ENCODE measurements at regions not wholly inside any gene's neighbourhood (a gene's known extent, or its start where the extent isn't known, plus 50 kb on each side); places are given as distances from the start of the nearest gene placed in this dataset.

GRCh38 chr6:53744321-53744720 lies 50.5 kb upstream of the LRRC1 start:
- no peak for DNase-seq (ENCODE audit: low read depth)

- DNase-seq (ENCODE audit: low read depth): no peak
Measured at GRCh38 chr6:53741034-53741823, 53.6 kb upstream of the LRRC1 start.

GRCh38 chr6:53737746-53738145 lies 57.1 kb upstream of the LRRC1 start:
- no peak for DNase-seq (ENCODE audit: low read depth)

- DNase-seq (ENCODE audit: low read depth): no peak
Measured at GRCh38 chr6:53735896-53736295, 58.9 kb upstream of the LRRC1 start.

- DNase-seq (ENCODE audit: low read depth): no peak
Measured at GRCh38 chr6:53734473-53735299, 60.1 kb upstream of the LRRC1 start.

- no peak for DNase-seq (ENCODE audit: low read depth)
Measured at GRCh38 chr6:53731866-53732636, 62.8 kb upstream of the LRRC1 start.

- no peak for DNase-seq (ENCODE audit: low read depth)
Measured at GRCh38 chr6:53730767-53731166, 64.0 kb upstream of the LRRC1 start.

- DNase-seq (ENCODE audit: low read depth): peak; percentile 18
Measured at GRCh38 chr6:53728570-53729194, 63.1 kb upstream of the KLHL31 start.

GRCh38 chr6:53727748-53728147 lies 62.2 kb upstream of the KLHL31 start:
- DNase-seq (ENCODE audit: low read depth): no peak

GRCh38 chr6:53725791-53726575 lies 60.4 kb upstream of the KLHL31 start:
- DNase-seq (ENCODE audit: low read depth): peak; percentile 38

- no peak for DNase-seq (ENCODE audit: low read depth)
Measured at GRCh38 chr6:53724501-53724900, 58.9 kb upstream of the KLHL31 start.

GRCh38 chr6:53723331-53723730 lies 57.8 kb upstream of the KLHL31 start:
- no peak for DNase-seq (ENCODE audit: low read depth)

- DNase-seq (ENCODE audit: low read depth): no peak
Measured at GRCh38 chr6:53721766-53722165, 56.2 kb upstream of the KLHL31 start.

- no peak for DNase-seq (ENCODE audit: low read depth)
Measured at GRCh38 chr6:53718597-53719460, 53.3 kb upstream of the KLHL31 start.

GRCh38 chr6:53717566-53717965 lies 52.0 kb upstream of the KLHL31 start:
- DNase-seq (ENCODE audit: low read depth): no peak

GRCh38 chr6:53715434-53715833 lies 49.9 kb upstream of the KLHL31 start:
- DNase-seq (ENCODE audit: low read depth): no peak

Data from stimulated activated CD8-positive, alpha-beta memory T cell treated with anti-CD3 and anti-CD28 coated beads, Interleukin-12 subunit alpha, Interleukin-12 subunit beta, amount 100 ng/mL, for 4 hours (primary cell).